ENCODE measurements at regions not wholly inside any gene's neighbourhood (a gene's known extent, or its start where the extent isn't known, plus 50 kb on each side); places are given as distances from the start of the nearest gene placed in this dataset.

GRCh38 chr12:46557539-46558373, 185.2 kb upstream of the SLC38A2 start:
- TF ChIP-seq POLR2A (IDR thresholded peaks at IDR 0.05; ENCODE audit: low read depth, low read length) (no peak), POLR2AphosphoS5 (IDR thresholded peaks at IDR 0.05; ENCODE audit: low read depth, low read length) (no peak)

All from GM12892 (cell line).